Medulla oblongata (tissue), 1 donor: ENCODE measurements at regions not wholly inside any gene's neighbourhood (a gene's known extent, or its start where the extent isn't known, plus 50 kb on each side); places are given as distances from the start of the nearest gene placed in this dataset.

ENCODE experiments used
- DNase-seq: peaks from one replicate; pipeline ENCODE4 v3.0.0-alpha.2; 2015; ENCODE audit errors: extremely low spot score

GRCh38 chr10:69740126-69740525 lies 61.6 kb upstream of the COL13A1 start:
- no peak for DNase-seq

- DNase-seq: no peak
Observed at GRCh38 chr10:69741252-69741651, 60.5 kb upstream of the COL13A1 start.

- DNase-seq: no peak
Observed at GRCh38 chr10:69741671-69742355, 59.9 kb upstream of the COL13A1 start.

- no peak for DNase-seq
Observed at GRCh38 chr10:69742356-69742695, 59.4 kb upstream of the COL13A1 start.

GRCh38 chr10:69742928-69743602 lies 58.6 kb upstream of the COL13A1 start:
- DNase-seq: peak; percentile 25

- DNase-seq: no peak
Observed at GRCh38 chr10:69744971-69745370, 56.7 kb upstream of the COL13A1 start.

- DNase-seq: no peak
Observed at GRCh38 chr10:69745698-69746097, 56.0 kb upstream of the COL13A1 start.

GRCh38 chr10:69747179-69747578 lies 54.5 kb upstream of the COL13A1 start:
- peak; percentile 35 for DNase-seq

GRCh38 chr10:69748621-69749020 lies 53.1 kb upstream of the COL13A1 start:
- no peak for DNase-seq

- no peak for DNase-seq
Observed at GRCh38 chr10:69749178-69750010, 52.3 kb upstream of the COL13A1 start.

GRCh38 chr10:69750011-69750373 lies 51.7 kb upstream of the COL13A1 start:
- DNase-seq: no peak

GRCh38 chr10:69750725-69751124 lies 51.0 kb upstream of the COL13A1 start:
- DNase-seq: no peak

- no peak for DNase-seq
Observed at GRCh38 chr10:69751214-69751613, 50.5 kb upstream of the COL13A1 start.
